H9 (cell line): ENCODE measurements at regions not wholly inside any gene's neighbourhood (a gene's known extent, or its start where the extent isn't known, plus 50 kb on each side); places are given as distances from the start of the nearest gene placed in this dataset.

Experiments
- DNase-seq: peaks from one replicate; pipeline ENCODE4 v3.0.0-alpha.2; 2017
- H2AFZ ChIP-seq: one replicate; pipeline ENCODE4 v1.6.1; 2013; ENCODE audit warnings: mild to moderate bottlenecking, low read length, control low read depth, moderate library complexity
- H2AK5ac ChIP-seq: 2 replicates; pipeline ENCODE4 v1.6.1; 2013; ENCODE audit warnings: low read length, control low read depth, mixed read lengths; ENCODE audit not compliant: insufficient read length
- H2BK120ac ChIP-seq: one replicate; pipeline ENCODE4 v1.6.1; 2013; ENCODE audit warnings: low read depth, mild to moderate bottlenecking, low read length, control low read depth, inconsistent platforms; ENCODE audit not compliant: poor library complexity, severe bottlenecking
- H2BK12ac ChIP-seq: 2 replicates; pipeline ENCODE4 v1.6.1; 2013; ENCODE audit warnings: low read length, control low read depth, mixed read lengths, low read depth; ENCODE audit not compliant: insufficient read length
- H2BK15ac ChIP-seq: 2 replicates; pipeline ENCODE4 v1.6.1; 2013; ENCODE audit warnings: low read depth, low read length, control low read depth
- H2BK20ac ChIP-seq: one replicate; pipeline ENCODE4 v1.6.1; 2013; ENCODE audit warnings: low read depth, mild to moderate bottlenecking, low read length, control low read depth, inconsistent platforms; ENCODE audit not compliant: poor library complexity, severe bottlenecking
- H2BK5ac ChIP-seq: 2 replicates; pipeline ENCODE4 v1.6.1; 2013; ENCODE audit warnings: low read length, control low read depth, mixed read lengths; ENCODE audit not compliant: insufficient read length
- H3K14ac ChIP-seq: 2 replicates; pipeline ENCODE4 v1.6.1; 2013; ENCODE audit warnings: low read length, control low read depth; ENCODE audit not compliant: insufficient read depth
- H3K18ac ChIP-seq: 2 replicates; pipeline ENCODE4 v1.6.1; 2013; ENCODE audit warnings: low read depth, mild to moderate bottlenecking, mixed read lengths, low read length, control low read depth; ENCODE audit not compliant: insufficient read length
- H3K23ac ChIP-seq: 2 replicates; pipeline ENCODE4 v1.6.1; 2013; ENCODE audit warnings: low read length, control low read depth, mixed read lengths, low read depth; ENCODE audit not compliant: insufficient read length
- H3K23me2 ChIP-seq: 2 replicates; pipeline ENCODE4 v1.6.1; 2013; ENCODE audit warnings: low read depth, mild to moderate bottlenecking, mixed read lengths, low read length, control low read depth; ENCODE audit not compliant: insufficient read length, poor library complexity, severe bottlenecking
- H3K27ac ChIP-seq: 2 replicates; pipeline ENCODE4 v1.5.1; 2013; ENCODE audit warnings: low read length, control low read depth, mixed read lengths, low read depth; ENCODE audit not compliant: insufficient read length
- H3K27me3 ChIP-seq: 2 replicates; pipeline ENCODE4 v1.6.1; 2013; ENCODE audit warnings: low read length, control low read depth, inconsistent platforms; ENCODE audit not compliant: insufficient read depth
- H3K4ac ChIP-seq: 2 replicates; pipeline ENCODE4 v1.6.1; 2013; ENCODE audit warnings: low read depth, mild to moderate bottlenecking, control low read depth, inconsistent platforms, low read length, moderate library complexity
- H3K4me1 ChIP-seq: 2 replicates; pipeline ENCODE4 v1.6.1; 2013; ENCODE audit warnings: low read length, control low read depth, inconsistent platforms; ENCODE audit not compliant: insufficient read depth
- H3K4me2 ChIP-seq: 2 replicates; pipeline ENCODE4 v1.6.1; 2013; ENCODE audit warnings: low read length, control low read depth, mixed read lengths; ENCODE audit not compliant: insufficient read length, insufficient read depth
- H3K56ac ChIP-seq: 2 replicates; pipeline ENCODE4 v1.6.1; 2013; ENCODE audit warnings: low read depth, mild to moderate bottlenecking, mixed read lengths, low read length, control low read depth; ENCODE audit not compliant: insufficient read length
- H3K79me1 ChIP-seq: 2 replicates; pipeline ENCODE4 v1.6.1; 2013; ENCODE audit warnings: low read depth, mild to moderate bottlenecking, moderate library complexity, low read length, control low read depth, inconsistent platforms; ENCODE audit not compliant: insufficient read depth, poor library complexity, severe bottlenecking
- H3K79me2 ChIP-seq: 2 replicates; pipeline ENCODE4 v1.6.1; 2013; ENCODE audit warnings: low read length, control low read depth, inconsistent platforms; ENCODE audit not compliant: insufficient read depth
- H3K9ac ChIP-seq: 2 replicates; pipeline ENCODE4 v1.6.1; 2013; ENCODE audit warnings: low read length, control low read depth, mixed read lengths; ENCODE audit not compliant: insufficient read length; ENCODE audit errors: extremely low read depth
- H3K9me3 ChIP-seq: one replicate; pipeline ENCODE4 v1.6.1; 2013; ENCODE audit warnings: low read depth, low read length, inconsistent platforms; ENCODE audit not compliant: control insufficient read depth
- H3T11ph ChIP-seq: one replicate; pipeline ENCODE4 v1.6.1; 2013; ENCODE audit warnings: mild to moderate bottlenecking, low read length, control low read depth, inconsistent platforms
- H4K20me1 ChIP-seq: one replicate; pipeline ENCODE4 v1.6.1; 2013; ENCODE audit not compliant: control insufficient read depth, insufficient read length, insufficient read depth
- H4K5ac ChIP-seq: 2 replicates; pipeline ENCODE4 v1.6.1; 2013; ENCODE audit warnings: low read depth, mild to moderate bottlenecking, mixed read lengths, low read length, control low read depth; ENCODE audit not compliant: insufficient read length
- H4K8ac ChIP-seq: replicated peaks from 2 replicates; pipeline ENCODE4 v1.6.1; 2013; ENCODE audit warnings: low read length, control low read depth, mixed read lengths, low read depth; ENCODE audit not compliant: insufficient read length
- H4K91ac ChIP-seq: 2 replicates; pipeline ENCODE4 v1.6.1; 2013; ENCODE audit warnings: low read depth, mild to moderate bottlenecking, moderate library complexity, mixed read lengths, low read length, control low read depth; ENCODE audit not compliant: insufficient read length
- H3K27ac Mint-ChIP-seq, 3 experiments: 2 replicates in 2 of 3; 3 replicates in 1 of 3; pipeline ENCODE4 v1.8.0; 2020 to 2021; ENCODE audit warnings: mixed read lengths in 3 of 3, mild to moderate bottlenecking in 1 of 3, moderate library complexity in 1 of 3
- H3K27me3 Mint-ChIP-seq: 2 replicates; pipeline ENCODE4 v1.8.0; 2021; ENCODE audit warnings: low read depth, mild to moderate bottlenecking, moderate library complexity, mixed read lengths
- H3K36me3 Mint-ChIP-seq, 3 experiments: 2 replicates in 2 of 3; 3 replicates in 1 of 3; pipeline ENCODE4 v1.8.0; 2020 to 2021; ENCODE audit warnings: low read depth in 3 of 3, mixed read lengths in 3 of 3; ENCODE audit not compliant: insufficient read depth in 1 of 3
- H3K4me1 Mint-ChIP-seq, 2 experiments: 2 replicates each; pipeline ENCODE4 v1.8.0; 2020; ENCODE audit warnings: mixed read lengths in 2 of 2
- H3K4me3 Mint-ChIP-seq, 2 experiments: 2 replicates in 1 of 2; 3 replicates in 1 of 2; pipeline ENCODE4 v1.8.0; 2020 to 2021; ENCODE audit warnings: mild to moderate bottlenecking in 2 of 2, mixed read lengths in 2 of 2, moderate library complexity in 1 of 2
- H3K9me3 Mint-ChIP-seq, 2 experiments: 2 replicates in 1 of 2; 3 replicates in 1 of 2; pipeline ENCODE4 v1.8.0; 2020; ENCODE audit warnings: mild to moderate bottlenecking in 2 of 2, mixed read lengths in 2 of 2, moderate library complexity in 1 of 2
- WGBS: extraction: QIAGEN DNeasy Blood & Tissue Kit; methylation state at CpG from one replicate; pipeline ENCODE4 v1.1.7; 2013; ENCODE audit warnings: missing lambda C conversion rate, low lambda C conversion rate, mixed read lengths; ENCODE audit not compliant: insufficient read length; ENCODE audit errors: extremely low coverage; 5-methylcytosine and 5-hydroxymethylcytosine counted together
- TF ChIP-seq, protein P1 (sequence below): fragments of 200-600 bp; sonication (generic); conservative IDR thresholded peaks from 3 replicates; pipeline ENCODE4 v1.8.0; 2021; ENCODE audit warnings: antibody characterized with exemption, mild to moderate bottlenecking

DNA sequence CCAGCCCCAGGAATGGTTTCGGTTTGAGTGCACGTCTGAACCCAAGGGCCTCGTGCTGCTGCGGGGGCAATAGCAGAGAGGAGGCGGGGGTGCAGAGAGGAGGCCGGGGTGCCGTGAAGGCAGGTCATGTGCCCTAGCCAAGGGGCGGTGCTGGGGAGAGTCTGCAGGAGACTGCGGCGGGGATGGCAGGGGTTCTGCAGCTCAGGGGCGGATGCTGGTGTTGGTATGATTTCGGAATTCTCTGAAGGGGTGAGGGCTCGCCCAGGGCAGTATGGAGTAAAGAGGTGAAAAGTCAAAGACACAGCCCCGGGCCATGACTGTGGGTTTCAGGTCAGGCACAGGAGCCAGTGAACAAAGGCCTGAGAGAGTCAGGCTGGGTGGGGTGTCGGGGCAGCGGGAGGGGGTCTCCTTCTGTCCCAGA is 186.5 kb upstream of the HDAC4 start:
- Histone ChIP-seq H2BK20ac (no peak overlapping the region), H3K4ac (no peak overlapping the region), H3K27me3 (no peaks in the 10 kb centered on the region), H2AFZ (no peak overlapping the region), H3K23ac (no peak overlapping the region), H3K14ac (no peak overlapping the region; the same call in none of the 2 replicates), H3K79me2 (no peaks in the 10 kb centered on the region), H2BK120ac (no peak overlapping the region), H3K27ac (no peak overlapping the region), H3K9me3 (no peaks in the 10 kb centered on the region), H4K91ac (no peak overlapping the region), H3K4me1 (no peaks in the 10 kb centered on the region), H3K23me2 (no peaks in the 10 kb centered on the region), H4K8ac (no peak overlapping the region), H2BK15ac (no peak overlapping the region), H4K5ac (no peak overlapping the region), H3K79me1 (no peaks in the 10 kb centered on the region), H2BK5ac (no peak overlapping the region), H3K9ac (no peak overlapping the region), H3T11ph (no peak overlapping the region), H3K56ac (no peak overlapping the region), H3K18ac (no peak overlapping the region), H4K20me1 (no peaks in the 10 kb centered on the region), H2AK5ac (no peak overlapping the region), H3K4me2 (no peak overlapping the region), H2BK12ac (no peak overlapping the region)
- peaks cover 7 to 11% of the 10 kb centered on the region in 2 experiments; a peak in 4 of 5 replicates for H3K9me3 Mint-ChIP-seq
- peaks cover 0 to 4% (median 2%) of the 10 kb centered on the region in 3 experiments; a peak in 5 of 7 replicates for H3K36me3 Mint-ChIP-seq
- peaks cover 13 to 14% of the 10 kb centered on the region in 2 experiments for H3K4me1 Mint-ChIP-seq
- no peak overlapping the region for H3K4me3 Mint-ChIP-seq
- no peak for DNase-seq
- H3K27ac Mint-ChIP-seq, result no peak overlapping the region
- peaks cover 5% of the 10 kb centered on the region for H3K27me3 Mint-ChIP-seq
- TF ChIP-seq, protein P1, sequence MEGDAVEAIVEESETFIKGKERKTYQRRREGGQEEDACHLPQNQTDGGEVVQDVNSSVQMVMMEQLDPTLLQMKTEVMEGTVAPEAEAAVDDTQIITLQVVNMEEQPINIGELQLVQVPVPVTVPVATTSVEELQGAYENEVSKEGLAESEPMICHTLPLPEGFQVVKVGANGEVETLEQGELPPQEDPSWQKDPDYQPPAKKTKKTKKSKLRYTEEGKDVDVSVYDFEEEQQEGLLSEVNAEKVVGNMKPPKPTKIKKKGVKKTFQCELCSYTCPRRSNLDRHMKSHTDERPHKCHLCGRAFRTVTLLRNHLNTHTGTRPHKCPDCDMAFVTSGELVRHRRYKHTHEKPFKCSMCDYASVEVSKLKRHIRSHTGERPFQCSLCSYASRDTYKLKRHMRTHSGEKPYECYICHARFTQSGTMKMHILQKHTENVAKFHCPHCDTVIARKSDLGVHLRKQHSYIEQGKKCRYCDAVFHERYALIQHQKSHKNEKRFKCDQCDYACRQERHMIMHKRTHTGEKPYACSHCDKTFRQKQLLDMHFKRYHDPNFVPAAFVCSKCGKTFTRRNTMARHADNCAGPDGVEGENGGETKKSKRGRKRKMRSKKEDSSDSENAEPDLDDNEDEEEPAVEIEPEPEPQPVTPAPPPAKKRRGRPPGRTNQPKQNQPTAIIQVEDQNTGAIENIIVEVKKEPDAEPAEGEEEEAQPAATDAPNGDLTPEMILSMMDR, result no peak
- WGBS, result no CpG with 5 or more reads among the region's 16 CpGs
